H1 (cell line): ENCODE measurements at regions not wholly inside any gene's neighbourhood (a gene's known extent, or its start where the extent isn't known, plus 50 kb on each side); places are given as distances from the start of the nearest gene placed in this dataset.

Experiments used
- CTCF ChIA-PET: fragments of 300-600 bp; sonication (Branson Sonifier 250); formaldehyde crosslinking; loops from one replicate; lab custom pipeline; 2021; ENCODE audit not compliant: partially characterized antibody; lab: Charles Lee
- POLR2A ChIA-PET: fragments of 300-600 bp; sonication (Branson Sonifier 250); formaldehyde crosslinking; loops from one replicate; lab custom pipeline; 2021; ENCODE audit warnings: inconsistent platforms; ENCODE audit not compliant: partially characterized antibody; lab: Charles Lee
- DNase-seq, 2 experiments: peaks; one replicate each; pipeline versions ENCODE4 v3.0.0 to v3.0.0-alpha.2; 2010 to 2022; ENCODE audit warnings: low spot score in 2 of 2, low read depth in 1 of 2, mixed read lengths in 1 of 2
- FAIRE-seq: peaks from 2 replicates; lab custom pipeline; 2011; peaks lifted over from hg19 to GRCh38; lab: Jason Lieb, UNC
- H2AFZ ChIP-seq: 2 replicates; pipeline ENCODE4 v1.8.1; 2012; ENCODE audit warnings: low read length, inconsistent platforms
- H2AK5ac ChIP-seq: 2 replicates; pipeline ENCODE4 v1.6.1; 2013; ENCODE audit warnings: low read depth, low read length
- H2BK120ac ChIP-seq: replicated peaks from 2 replicates; pipeline ENCODE3; 2013; ENCODE audit warnings: low read depth, low read length, inconsistent platforms
- H2BK12ac ChIP-seq: 2 replicates; pipeline ENCODE4 v1.6.1; 2013; ENCODE audit warnings: low read depth, low read length
- H2BK15ac ChIP-seq: 2 replicates; pipeline ENCODE4 v1.6.1; 2013; ENCODE audit warnings: low read length
- H2BK20ac ChIP-seq: 2 replicates; pipeline ENCODE4 v1.6.1; 2013; ENCODE audit warnings: low read length
- H2BK5ac ChIP-seq: 2 replicates; pipeline ENCODE4 v1.6.1; 2013; ENCODE audit warnings: low read depth, low read length
- H3K14ac ChIP-seq: 2 replicates; pipeline ENCODE4 v1.6.1; 2013; ENCODE audit warnings: inconsistent platforms; ENCODE audit not compliant: insufficient read length
- H3K18ac ChIP-seq: 2 replicates; pipeline ENCODE4 v1.6.1; 2013; ENCODE audit warnings: low read length; ENCODE audit errors: extremely low read depth
- H3K23ac ChIP-seq: 2 replicates; pipeline ENCODE4 v1.6.1; 2013; ENCODE audit warnings: inconsistent platforms; ENCODE audit not compliant: insufficient read length
- H3K23me2 ChIP-seq: 2 replicates; pipeline ENCODE4 v1.6.1; 2013; ENCODE audit warnings: low read depth, low read length
- H3K27ac ChIP-seq: 2 replicates; pipeline ENCODE4 v1.6.1; 2011; ENCODE audit warnings: low read depth, low read length, inconsistent platforms
- H3K27me3 ChIP-seq, 4 experiments: replicated peaks in 1 of 4; 1 replicate in 1 of 4; 2 replicates in 3 of 4; pipeline versions ENCODE4 v1.6.1 to v1.8.1; 2011 to 2013; ENCODE audit warnings: low read length in 3 of 4, mild to moderate bottlenecking in 3 of 4, inconsistent platforms in 2 of 4, mixed read lengths in 2 of 4, moderate library complexity in 1 of 4; ENCODE audit not compliant: control insufficient read depth in 3 of 4, insufficient read depth in 3 of 4; ENCODE audit errors: extremely low read depth in 1 of 4
- H3K36me3 ChIP-seq, 4 experiments: 2 replicates each; pipeline versions ENCODE4 v1.6.1 to v1.8.1; 2011 to 2013; ENCODE audit warnings: mild to moderate bottlenecking in 4 of 4, low read length in 3 of 4, moderate library complexity in 2 of 4, control low read depth in 1 of 4, inconsistent platforms in 1 of 4; ENCODE audit not compliant: insufficient read depth in 4 of 4, control insufficient read depth in 2 of 4
- H3K4ac ChIP-seq: replicated peaks from 2 replicates; pipeline ENCODE3; 2013; ENCODE audit warnings: low read length, low read depth, mixed read lengths, inconsistent platforms; ENCODE audit not compliant: insufficient read length
- H3K4me1 ChIP-seq, 4 experiments: replicated peaks in 1 of 4; 1 replicate in 1 of 4; 2 replicates in 3 of 4; pipeline versions ENCODE4 v1.6.1 to v1.8.1; 2011 to 2013; ENCODE audit warnings: low read length in 3 of 4, inconsistent platforms in 2 of 4, mixed read lengths in 1 of 4; ENCODE audit not compliant: insufficient read depth in 4 of 4, control insufficient read depth in 3 of 4
- H3K4me2 ChIP-seq, 2 experiments: 2 replicates each; pipeline versions ENCODE4 v1.6.1 to v1.8.1; 2011 to 2013; ENCODE audit warnings: low read depth in 2 of 2, low read length in 2 of 2, control low read depth in 1 of 2, inconsistent platforms in 1 of 2, mild to moderate bottlenecking in 1 of 2; ENCODE audit not compliant: insufficient read depth in 1 of 2
- H3K4me3 ChIP-seq, 4 experiments: fragments of 200-600, 300-600 bp in 1 of 4; sonication (generic), shearing (Covaris generic), sonication (Bioruptor Twin) in 1 of 4; 2 replicates each; pipeline versions ENCODE4 v1.5.1 to v1.8.1; 2011 to 2016; ENCODE audit warnings: low read length in 4 of 4, low read depth in 3 of 4, control low read depth in 2 of 4, inconsistent platforms in 2 of 4, mild to moderate bottlenecking in 2 of 4, mixed read lengths in 1 of 4, moderate library complexity in 1 of 4; ENCODE audit not compliant: insufficient read depth in 2 of 4; ENCODE audit errors: extremely low read depth in 1 of 4
- H3K56ac ChIP-seq: replicated peaks from 2 replicates; pipeline ENCODE3; 2013; ENCODE audit warnings: low read depth, mild to moderate bottlenecking, mixed read lengths, low read length, inconsistent platforms; ENCODE audit not compliant: insufficient read length
- H3K79me1 ChIP-seq: 2 replicates; pipeline ENCODE4 v1.6.1; 2013; ENCODE audit warnings: low read depth, low read length, control low read depth
- H3K79me2 ChIP-seq, 2 experiments: 2 replicates each; pipeline versions ENCODE4 v1.6.1 to v1.8.1; 2012 to 2013; ENCODE audit warnings: low read length in 2 of 2, mild to moderate bottlenecking in 2 of 2, inconsistent platforms in 1 of 2; ENCODE audit not compliant: insufficient read depth in 2 of 2, control insufficient read depth in 1 of 2
- H3K9ac ChIP-seq, 4 experiments: replicated peaks in 1 of 4; 1 replicate in 1 of 4; 2 replicates in 3 of 4; pipeline versions ENCODE4 v1.6.1 to v1.8.1; 2011 to 2013; ENCODE audit warnings: low read depth in 3 of 4, low read length in 3 of 4, control low read depth in 2 of 4, mild to moderate bottlenecking in 2 of 4, moderate library complexity in 2 of 4, inconsistent platforms in 1 of 4; ENCODE audit errors: extremely low read depth in 1 of 4
- H3K9me3 ChIP-seq, 2 experiments: 2 replicates each; pipeline versions ENCODE4 v1.6.1 to v1.8.1; 2012 to 2013; ENCODE audit warnings: mild to moderate bottlenecking in 2 of 2, moderate library complexity in 2 of 2, control low read depth in 1 of 2, inconsistent platforms in 1 of 2, low read depth in 1 of 2, low read length in 1 of 2, mixed read lengths in 1 of 2; ENCODE audit not compliant: insufficient read depth in 2 of 2
- H4K20me1 ChIP-seq, 2 experiments: replicated peaks in 1 of 2; 2 replicates each; pipeline versions ENCODE3 to v1.8.1; 2011 to 2013; ENCODE audit warnings: inconsistent platforms in 2 of 2, low read length in 2 of 2, mild to moderate bottlenecking in 1 of 2; ENCODE audit not compliant: insufficient read depth in 2 of 2, control insufficient read depth in 1 of 2
- H4K5ac ChIP-seq: 2 replicates; pipeline ENCODE4 v1.6.1; 2013; ENCODE audit warnings: low read length, low read depth, mixed read lengths, inconsistent platforms; ENCODE audit not compliant: insufficient read length
- H4K8ac ChIP-seq: 2 replicates; pipeline ENCODE4 v1.8.0; 2013; ENCODE audit warnings: mild to moderate bottlenecking, moderate library complexity, low read length, inconsistent platforms; ENCODE audit not compliant: insufficient read depth; ENCODE audit errors: extremely low read depth
- H4K91ac ChIP-seq: replicated peaks from 2 replicates; pipeline ENCODE3; 2013; ENCODE audit warnings: low read length, mixed read lengths, inconsistent platforms; ENCODE audit not compliant: insufficient read length
- EGR1 ChIP-seq: IDR thresholded peaks from 2 replicates; pipeline ENCODE4 v1.6.1; 2011; ENCODE audit warnings: low read depth, low read length, borderline replicate concordance
- HDAC2 ChIP-seq, 2 experiments: fragments of 300-600 bp in 1 of 2; sonication (generic) in 1 of 2; IDR thresholded peaks; 2 replicates each; pipeline ENCODE4 v1.6.1; 2011 to 2012; ENCODE audit warnings: low read depth in 2 of 2, low read length in 2 of 2, mild to moderate bottlenecking in 2 of 2, moderate library complexity in 2 of 2, borderline replicate concordance in 1 of 2, inconsistent platforms in 1 of 2
- MAX ChIP-seq: IDR thresholded peaks from 2 replicates; pipeline ENCODE4 v1.6.1; 2012; ENCODE audit warnings: inconsistent platforms
- WGBS, 2 experiments: shearing (Covaris generic) in 1 of 2; methylation state at CpG; one replicate each; pipeline versions ENCODE4 v1.1.6 to v1.1.7; 2013 to 2015; ENCODE audit warnings: low lambda C conversion rate in 2 of 2, mixed read lengths in 2 of 2, inconsistent platforms in 1 of 2, low coverage in 1 of 2, missing lambda C conversion rate in 1 of 2; ENCODE audit not compliant: insufficient replicate concordance in 2 of 2, insufficient coverage in 1 of 2, insufficient read length in 1 of 2; ENCODE audit errors: extremely low coverage in 1 of 2, missing lambda C conversion rate in 1 of 2; 5-methylcytosine and 5-hydroxymethylcytosine counted together

- FAIRE-seq = no peak
- Histone ChIP-seq H3K27ac (no peak overlapping the region), H3K4me2 (peak overlapping the region; percentile 17 to 50; a peak in 3 of 4 replicates), H2BK20ac (peak overlapping the region; percentile 64), H2BK12ac (no peak overlapping the region), H3K14ac (no peak overlapping the region), H4K91ac (peak overlapping the region; percentile 83), H3K23me2 (no peaks in the 10 kb centered on the region), H3K9ac (no peak overlapping the region), H4K5ac (peak overlapping the region; percentile 16), H3K4ac (no peak overlapping the region), H2AK5ac (peak overlapping the region; percentile 10; the same call in 1 of the 2 replicates), H4K8ac (peak overlapping the region; percentile 37; the same call in 1 of the 2 replicates), H3K36me3 (no peaks in the 10 kb centered on the region), H3K4me1 (peaks cover 18 to 23% (median 21%) of the 10 kb centered on the region in 4 experiments), H2BK5ac (peak overlapping the region; percentile 46; the same call in 1 of the 2 replicates), H2BK15ac (0 out of 2 replicates have a peak overlapping the region, but pooled peaks have one; percentile 1), H2AFZ (no peak overlapping the region; the same call in 1 of the 2 replicates), H4K20me1 (no peaks in the 10 kb centered on the region), H2BK120ac (peak overlapping the region; percentile 24), H3K4me3 (peak overlapping the region in 1 of 4 experiments; percentile 32; a peak in 2 of 8 replicates), H3K79me1 (no peaks in the 10 kb centered on the region), H3K18ac (peak overlapping the region; percentile 33; the same call in 1 of the 2 replicates), H3K23ac (no peak overlapping the region), H3K56ac (no peak overlapping the region), H3K27me3 (peaks cover 0 to 3% (median 0%) of the 10 kb centered on the region in 4 experiments; a peak in 1 of 7 replicates), H3K79me2 (no peaks in the 10 kb centered on the region), H3K9me3 (no peaks in the 10 kb centered on the region)
- POLR2A ChIA-PET = interaction anchor here (0.6 to 2.2 kb wide), 3 partner anchors 8 to 499 kb away, joined by 3 to 8 read pairs (median 4); no protein-coding TSS in a partner anchor
- peak in 1 of 2 experiments; percentile 70 for DNase-seq
- WGBS, 2 experiments = 49% methylated on average over 10 of the region's 10 CpGs; no CpG with 5 or more reads in 1 of the 2 experiments
- CTCF ChIA-PET = interaction anchor here (1.1 to 2.6 kb wide), 3 partner anchors 8 to 504 kb away, joined by 5 to 9 read pairs (median 7); no protein-coding TSS in a partner anchor
- TF ChIP-seq HDAC2 (IDR thresholded peaks at IDR 0.05; ENCODE audit: borderline replicate concordance in 1 of 2, low read depth in 2 of 2, low read length in 2 of 2) (peak in 1 of 2 experiments; percentile 73; a peak in 2 of 4 replicates), MAX (peak; percentile 49), EGR1 (no peak)
Measured at GRCh38 chr10:78551184-78552005, 517.4 kb upstream of the ZMIZ1 start.
